GM18519 (cell line): ENCODE measurements at regions not wholly inside any gene's neighbourhood (a gene's known extent, or its start where the extent isn't known, plus 50 kb on each side); places are given as distances from the start of the nearest gene placed in this dataset.
"Not testable (repeated sequence)": the region's sequence is repeated elsewhere in the genome, so short reads cannot be mapped to it uniquely, and the experiment has no call there.

Source experiments
- ATAC-seq: cut with Tn5 transposase; IDR thresholded peaks from one replicate; pipeline ENCODE4 v1.9.1; 2021; ENCODE audit warnings: mild to moderate bottlenecking, moderate library complexity; ENCODE audit not compliant: unreplicated experiment, low FRiP score

DNA sequence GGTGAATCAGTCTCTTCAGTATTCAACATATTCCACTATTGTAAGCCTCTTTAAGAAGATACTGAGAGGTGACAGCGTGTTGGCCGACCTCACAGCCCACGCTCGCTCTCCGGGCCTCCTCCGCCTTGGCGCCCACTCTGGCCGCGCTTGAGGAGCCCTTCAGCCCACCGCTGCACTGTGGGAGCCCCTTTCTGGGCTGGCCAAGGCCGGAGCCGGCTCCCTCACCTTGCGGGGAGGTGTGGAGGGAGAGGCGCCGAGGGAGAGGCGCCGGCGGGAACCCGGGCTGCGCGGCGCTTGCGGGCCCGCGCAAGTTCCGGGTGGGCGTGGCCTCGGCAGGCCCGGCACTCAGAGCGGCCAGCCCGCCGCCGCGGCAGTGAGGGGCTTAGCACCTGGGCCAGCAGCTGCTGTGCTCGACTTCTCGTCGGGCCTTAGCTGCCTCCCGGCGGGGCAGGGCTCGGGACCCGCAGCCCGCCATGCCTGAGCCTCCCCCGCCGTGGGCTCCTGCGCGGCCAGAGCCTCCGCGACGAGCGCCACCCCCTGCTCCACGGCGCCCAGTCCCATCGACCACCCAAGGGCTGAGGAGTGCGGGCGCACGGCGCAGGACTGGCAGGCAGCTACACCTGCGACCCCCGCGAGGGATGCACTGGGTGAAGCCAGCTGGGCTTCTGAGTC is 306.4 kb downstream of the SEMA3D start:
- ATAC-seq, result not testable (repeated sequence)

DNA sequence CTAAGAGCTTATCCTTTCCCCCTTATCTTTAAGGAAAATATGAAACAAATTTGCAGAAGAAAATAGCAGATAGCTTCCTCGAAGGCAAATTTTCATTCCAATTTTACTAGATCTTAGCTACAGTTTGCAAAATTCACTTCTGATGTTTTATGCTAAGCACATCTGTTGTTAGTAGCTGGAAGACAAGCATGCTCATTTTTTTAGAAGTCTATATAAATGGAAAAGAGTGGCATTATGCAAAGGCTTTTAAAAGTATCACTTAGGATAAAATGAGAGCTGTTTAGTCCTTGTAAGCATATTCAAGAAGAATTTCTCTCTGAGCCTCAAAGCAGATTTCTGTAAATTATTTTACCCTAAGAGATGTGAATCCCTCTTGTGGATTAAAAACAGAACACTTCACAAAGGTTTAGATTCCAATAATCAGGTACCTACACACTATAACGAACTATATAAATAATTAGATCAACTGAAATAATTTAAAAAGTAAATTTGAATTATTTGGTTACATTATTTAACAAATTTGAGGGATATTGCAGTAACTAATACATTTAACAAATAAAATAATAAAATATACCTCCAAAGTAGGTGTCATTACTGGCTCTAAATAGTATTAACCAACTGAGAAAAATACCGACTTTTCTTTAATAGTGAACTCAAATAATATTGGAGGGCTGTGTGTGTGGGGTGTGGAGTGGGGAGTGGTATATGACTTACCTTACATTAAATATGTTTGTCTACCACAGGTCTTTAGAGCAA is 307.1 kb downstream of the SEMA3D start:
- ATAC-seq, result no peak

DNA sequence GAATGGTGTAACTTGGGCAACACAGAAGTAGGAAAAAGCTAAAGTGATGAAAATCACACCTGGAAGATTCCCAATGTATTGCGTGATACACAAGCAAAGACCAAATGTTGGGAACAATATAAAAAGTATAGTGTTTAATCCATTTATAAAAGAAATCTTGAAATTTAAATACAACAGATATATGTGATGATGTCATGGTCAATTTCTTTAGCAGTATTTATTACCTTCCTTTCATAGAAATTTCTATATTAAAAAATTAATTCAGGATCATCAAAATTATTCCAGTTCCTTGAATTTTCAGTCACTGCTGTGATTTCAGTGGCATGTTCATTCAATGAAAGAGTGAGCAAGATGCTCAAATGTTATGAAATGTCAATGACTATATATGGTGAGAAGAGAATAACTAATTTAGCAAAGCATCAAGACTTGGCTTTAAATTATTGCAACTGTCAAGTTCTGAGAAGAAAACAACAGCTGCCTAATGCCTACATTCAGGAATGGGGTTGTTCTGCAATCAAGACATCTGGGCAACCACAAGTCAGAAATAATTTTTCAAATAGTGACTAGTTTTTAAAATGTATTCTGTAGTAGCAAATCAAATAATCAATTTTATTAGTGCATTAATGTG is 308.8 kb downstream of the SEMA3D start:
- no peak for ATAC-seq

GRCh38 chr7:84876061-84876821 is 310.6 kb downstream of the SEMA3D start:
- no peak for ATAC-seq

GRCh38 chr7:84865560-84865959 is 321.3 kb downstream of the SEMA3D start:
- no peak for ATAC-seq

GRCh38 chr7:84857336-84857735 is 329.5 kb downstream of the SEMA3D start:
- ATAC-seq, result no peak

DNA sequence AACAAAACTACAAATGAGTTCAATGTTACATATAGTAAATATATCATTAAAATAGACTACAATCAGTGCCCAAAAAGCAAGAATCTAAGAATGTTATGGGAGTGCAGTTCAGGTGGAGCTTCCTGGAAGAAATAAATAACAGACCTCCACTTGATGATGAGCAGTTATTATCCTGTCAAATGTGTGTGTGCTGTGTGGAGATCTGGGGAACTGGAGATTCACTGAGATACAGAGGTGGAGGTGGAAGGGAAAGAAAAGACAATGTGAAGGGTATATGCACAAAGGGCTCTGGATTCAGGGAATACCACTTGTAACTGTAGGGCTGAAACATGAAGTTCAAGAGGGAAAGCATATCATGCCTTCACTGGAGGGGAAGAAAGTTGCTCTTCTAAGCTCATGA is 331.1 kb downstream of the SEMA3D start:
- no peak for ATAC-seq

- ATAC-seq, result not testable (repeated sequence)
Observed at GRCh38 chr7:84848974-84849372, 337.9 kb downstream of the SEMA3D start.

DNA sequence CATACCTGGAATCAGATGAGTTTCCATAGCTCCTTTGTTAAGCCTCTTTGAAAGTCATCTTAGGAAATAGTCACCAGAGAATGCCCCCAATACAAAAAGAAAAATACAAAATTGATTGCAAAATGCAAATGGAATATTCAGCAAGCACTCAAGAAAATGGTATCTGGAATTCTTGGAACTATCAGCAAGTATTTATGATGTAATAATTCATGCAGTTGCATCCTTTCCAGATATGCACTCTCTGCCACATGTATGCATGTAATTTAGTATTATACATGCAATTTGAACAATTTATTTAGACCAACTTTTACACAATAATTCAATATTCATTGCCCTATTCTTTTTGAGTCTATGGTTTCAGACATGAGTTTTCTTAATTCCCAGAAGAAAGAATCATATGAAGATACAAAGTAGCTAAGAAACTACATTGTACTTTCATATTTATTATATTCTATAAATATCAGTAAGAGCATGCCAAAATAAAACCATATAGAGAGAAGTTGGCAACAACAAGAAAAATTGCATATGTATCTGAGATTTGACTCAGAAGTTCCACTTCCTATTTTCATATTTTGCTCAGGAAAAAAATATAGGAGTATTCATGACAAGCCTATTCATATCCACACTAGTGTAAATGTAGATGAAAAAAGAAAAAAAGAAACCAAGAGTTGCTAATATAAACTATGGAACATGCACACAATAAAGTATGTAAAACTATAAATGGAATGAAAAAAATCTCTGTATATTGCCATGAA is 338.5 kb downstream of the SEMA3D start:
- ATAC-seq, result no peak

DNA sequence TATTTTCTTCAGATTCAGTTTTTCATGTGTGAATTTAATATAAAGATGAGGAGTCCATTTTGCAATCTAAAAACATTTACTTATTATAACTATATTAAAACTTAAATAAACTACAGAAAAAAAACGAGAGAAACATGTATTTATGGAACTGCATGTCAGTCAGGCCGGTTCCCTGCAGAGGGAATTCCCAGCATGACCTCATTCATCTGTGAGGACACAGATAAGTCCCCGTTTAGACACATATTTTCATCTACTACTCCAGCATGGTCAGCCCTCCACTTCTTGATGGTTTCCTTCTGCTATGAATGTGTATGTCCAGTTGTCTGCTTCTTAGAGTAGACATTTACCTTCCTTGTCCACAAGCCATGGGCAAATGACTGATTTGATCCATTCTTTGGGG is 339.1 kb downstream of the SEMA3D start:
- ATAC-seq, result no peak

GRCh38 chr7:84847038-84847437 is 339.8 kb downstream of the SEMA3D start:
- no peak for ATAC-seq

DNA sequence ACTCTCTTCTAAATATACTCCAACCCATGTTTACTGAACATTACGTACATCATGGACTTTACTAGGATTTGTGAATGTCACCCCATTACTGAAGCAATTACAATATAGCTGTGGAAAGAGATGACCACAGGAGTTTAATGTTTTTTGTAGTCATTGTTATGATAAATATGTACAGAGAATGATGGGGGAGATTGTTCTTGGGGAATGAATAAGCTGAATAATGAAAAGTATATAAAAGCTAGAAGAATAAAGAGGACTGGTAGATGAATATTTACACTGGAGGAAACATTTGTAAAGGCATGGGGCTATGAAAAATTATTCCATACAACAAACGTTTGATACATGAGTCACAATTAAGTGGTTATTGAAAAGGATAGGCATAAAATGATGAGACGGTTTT is 340.9 kb downstream of the SEMA3D start:
- ATAC-seq, result no peak

- no peak for ATAC-seq
Observed at GRCh38 chr7:84844771-84845170, 342.1 kb downstream of the SEMA3D start.

DNA sequence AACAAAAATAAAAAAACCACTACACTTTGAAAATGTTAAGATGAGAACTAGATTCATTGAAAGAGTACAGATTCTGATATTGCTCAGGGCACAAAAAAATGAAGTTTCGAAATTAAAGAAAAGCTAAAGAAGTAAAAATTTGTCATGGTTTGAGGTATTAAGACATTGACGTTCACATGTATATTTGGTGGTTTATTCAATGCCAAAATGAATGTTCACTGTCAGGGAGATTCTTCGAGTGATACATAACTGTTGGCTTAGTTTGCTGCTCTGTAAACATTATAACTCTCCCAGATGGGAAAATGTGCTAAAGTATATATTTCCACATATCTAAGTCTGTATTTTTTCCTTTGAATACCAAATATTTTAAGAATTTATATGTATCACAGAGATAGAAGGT is 345.0 kb downstream of the SEMA3D start:
- ATAC-seq, result no peak

- no peak for ATAC-seq
Observed at GRCh38 chr7:84838857-84839256, 348.0 kb downstream of the SEMA3D start.

- no peak for ATAC-seq
Observed at GRCh38 chr7:84837405-84837804, 349.5 kb downstream of the SEMA3D start.

DNA sequence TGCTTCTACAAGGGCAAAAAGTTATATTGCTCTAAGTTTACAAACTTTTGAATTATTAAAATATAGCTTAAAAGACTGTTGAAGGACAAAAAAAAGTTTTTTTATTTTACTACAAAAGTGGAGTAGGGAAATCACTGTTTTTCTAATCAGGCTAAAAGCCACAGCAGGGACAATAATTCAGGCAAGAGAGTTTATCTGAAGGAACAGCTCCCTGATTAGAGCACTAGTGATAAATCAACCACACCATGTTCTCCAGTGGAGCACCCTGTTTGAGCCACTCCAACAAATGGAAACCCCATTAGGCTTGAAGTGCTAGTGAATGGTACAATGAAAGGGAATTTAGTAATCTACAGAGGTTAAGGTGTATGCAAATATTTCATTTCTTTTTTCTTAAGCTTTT is 357.1 kb downstream of the SEMA3D start:
- ATAC-seq, result no peak

GRCh38 chr7:84824057-84824651 is 362.7 kb downstream of the SEMA3D start:
- ATAC-seq, result no peak

DNA sequence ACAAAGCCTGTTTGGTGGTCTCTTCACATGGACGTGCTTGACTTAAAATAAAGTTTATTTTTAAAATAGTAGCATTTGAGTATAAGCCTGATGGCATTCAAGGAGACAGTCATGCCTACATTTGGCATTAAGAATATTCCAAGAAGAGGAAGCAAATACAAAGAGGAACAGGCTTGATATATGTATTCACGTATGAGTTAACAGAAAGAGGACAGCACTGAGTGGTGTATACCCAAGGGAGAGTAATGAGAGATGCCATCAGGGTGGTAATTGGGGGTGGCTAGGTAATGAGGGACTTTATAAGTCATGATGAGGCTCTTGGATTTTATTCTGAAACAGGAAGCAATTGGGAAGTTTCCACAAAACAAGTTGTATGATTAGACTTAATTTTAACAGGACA is 363.3 kb downstream of the SEMA3D start:
- no peak for ATAC-seq

DNA sequence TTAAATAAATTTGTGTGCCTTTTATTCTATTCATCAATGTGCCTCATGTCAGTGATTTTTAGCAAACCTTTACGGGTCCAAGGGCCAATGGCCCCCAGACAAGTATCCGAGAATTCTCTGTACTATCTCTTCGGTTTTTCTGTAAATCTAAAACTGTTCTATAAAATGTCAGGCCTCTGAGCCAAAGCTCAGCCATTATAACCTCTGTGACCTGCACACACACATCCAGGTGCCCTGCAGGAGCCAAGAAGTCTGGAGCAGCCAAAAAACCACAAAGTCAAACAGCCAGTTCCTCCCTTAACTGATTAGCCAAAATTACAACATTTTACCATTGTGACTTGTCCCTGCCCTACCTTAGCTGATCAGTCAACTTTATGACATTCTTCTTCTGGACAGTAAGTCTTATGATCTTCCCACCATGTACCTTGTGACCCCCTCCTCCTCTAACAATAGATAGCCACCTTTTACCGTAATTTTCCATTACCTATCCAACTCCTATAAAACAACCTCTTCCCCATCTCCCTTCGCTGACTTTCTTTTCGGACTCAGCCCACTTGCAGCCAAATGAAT is 363.8 kb downstream of the SEMA3D start:
- ATAC-seq, result no peak
